Stimulated activated naive CD8-positive, alpha-beta T cell treated with anti-CD3 and anti-CD28 coated beads, Interleukin-15, Interleukin-2, amounts not matched to agents 100 U/mL and 50 U/mL, for 24 hours (primary cell): ENCODE measurements at regions not wholly inside any gene's neighbourhood (a gene's known extent, or its start where the extent isn't known, plus 50 kb on each side); places are given as distances from the start of the nearest gene placed in this dataset.
"Not testable (repeated sequence)": the region's sequence is repeated elsewhere in the genome, so short reads cannot be mapped to it uniquely, and the experiment has no call there.

Experiments
- ATAC-seq: fragments of 150-1000 bp; cut with Tn5 transposase; one replicate; pipeline ENCODE4 v1.10.0; 2021
- DNase-seq: peaks from one replicate; pipeline ENCODE4 v3.0.0; 2021

DNA sequence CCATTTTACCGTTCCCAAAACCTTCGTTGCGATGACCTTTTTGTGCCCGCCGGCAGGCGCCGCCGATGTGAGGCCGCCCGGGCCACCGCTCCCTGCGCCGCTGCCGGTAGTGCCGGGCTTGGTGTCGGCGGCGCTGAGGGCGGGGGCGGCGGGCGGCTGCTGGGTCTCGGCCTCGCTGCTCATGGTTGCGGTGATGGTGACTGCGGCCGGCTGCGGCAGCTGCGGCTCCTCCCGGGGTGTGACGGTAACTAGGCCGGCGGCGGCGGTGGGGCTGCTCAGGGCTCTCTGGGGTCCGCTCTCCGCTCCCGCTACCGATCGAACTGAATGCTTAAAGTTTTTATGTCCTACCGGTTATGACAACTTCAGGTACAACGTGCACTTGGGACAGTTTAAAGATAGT is 472.6 kb upstream of the CCDC196 start:
- not testable (repeated sequence) for DNase-seq, ATAC-seq

DNA sequence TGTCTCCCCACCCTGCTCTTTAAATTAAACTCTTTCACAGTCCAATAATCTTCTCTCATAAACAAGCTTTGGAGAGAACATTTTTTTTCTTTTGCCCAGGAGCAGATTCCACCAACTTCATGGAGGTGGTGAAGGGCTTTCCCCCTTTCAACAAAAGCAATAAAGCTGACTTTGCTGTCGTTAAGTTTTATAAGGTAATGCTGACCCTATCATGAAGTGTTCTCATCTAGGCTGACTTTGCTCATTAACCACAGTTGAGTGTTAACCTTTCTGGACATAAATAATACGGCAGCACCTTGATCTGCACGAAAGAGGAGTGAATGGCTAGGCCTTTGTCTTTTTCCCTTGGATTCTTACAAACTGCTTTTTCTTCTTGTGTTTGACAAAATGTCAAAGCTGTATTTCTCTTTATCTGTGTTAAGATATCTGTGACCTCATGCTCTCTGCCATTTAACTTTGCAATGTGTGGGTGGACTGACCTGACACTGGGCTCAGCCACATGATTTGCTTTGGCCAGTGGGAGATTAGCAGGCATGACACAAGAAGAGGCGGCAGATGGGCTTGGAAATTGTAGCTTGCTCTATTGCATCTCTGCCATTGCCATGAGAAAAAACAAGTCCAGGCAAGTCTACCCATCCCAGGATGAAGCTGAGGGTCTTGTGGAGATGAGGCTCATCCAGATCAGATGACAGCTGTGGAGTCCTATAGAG is 470.9 kb upstream of the CCDC196 start:
- DNase-seq, result no peak
- ATAC-seq, result no peak

DNA sequence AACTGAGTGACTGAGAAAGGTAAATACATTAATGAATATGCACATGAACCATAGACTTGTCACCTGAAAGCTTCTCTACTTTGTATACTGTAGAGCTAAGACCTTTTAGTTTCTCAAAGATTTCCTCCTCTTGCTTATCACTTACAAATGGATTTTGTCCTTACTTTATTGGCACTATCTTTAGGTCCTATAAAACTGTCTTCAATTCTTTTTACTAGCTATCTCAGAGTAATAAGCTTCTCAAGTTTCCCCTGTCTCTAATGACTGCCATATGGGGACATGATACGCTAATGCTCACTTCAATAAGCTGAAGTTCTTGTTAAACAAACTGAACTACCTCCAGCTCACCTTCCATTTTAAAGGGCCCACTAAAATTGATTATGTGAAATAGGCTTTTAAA is 468.2 kb upstream of the CCDC196 start:
- no peak for DNase-seq
- ATAC-seq, result no peak

DNA sequence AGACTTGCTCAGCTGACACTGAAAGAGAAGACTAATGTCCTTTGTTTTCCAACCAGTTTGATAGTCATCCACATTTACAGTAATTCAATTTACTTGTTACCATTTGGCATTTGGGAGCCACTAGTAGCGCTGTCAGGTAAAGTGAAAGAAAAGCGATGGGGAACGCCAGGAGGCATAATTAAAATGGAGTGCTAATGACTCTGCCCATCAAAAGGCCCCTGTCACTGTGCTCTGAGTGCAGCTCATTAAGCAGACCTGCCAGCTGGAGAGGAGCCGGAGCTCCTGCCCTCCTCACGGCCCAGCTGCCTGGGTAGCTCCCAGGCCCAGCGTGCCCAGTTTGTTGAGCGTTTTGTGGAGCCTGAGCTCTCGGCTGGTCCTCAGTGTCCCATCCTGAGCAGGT is 463.6 kb upstream of the CCDC196 start:
- ATAC-seq, result no peak

DNA sequence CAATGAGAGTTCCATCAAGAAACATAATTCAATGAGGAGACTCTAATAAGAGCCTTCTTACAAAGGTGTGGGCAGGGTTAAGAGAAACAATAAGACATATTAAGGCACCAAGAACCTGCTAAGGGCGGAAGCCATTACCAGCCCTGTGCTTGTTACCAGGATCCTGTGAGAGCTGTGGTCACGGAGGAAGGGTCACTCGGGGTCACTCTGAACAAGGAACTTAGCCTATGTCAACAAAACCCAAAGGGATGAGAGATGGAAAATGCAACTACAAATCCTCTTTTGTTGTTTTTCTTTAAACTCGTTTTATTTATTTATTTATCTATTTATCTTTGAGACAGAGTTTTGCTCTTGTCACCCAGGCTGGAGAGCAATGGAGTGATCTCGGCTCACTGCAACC is 460.4 kb upstream of the CCDC196 start:
- ATAC-seq, result no peak

More for the DNA sequence above, 463.6 kb upstream of the CCDC196 start:
- DNase-seq, result no peak

DNA sequence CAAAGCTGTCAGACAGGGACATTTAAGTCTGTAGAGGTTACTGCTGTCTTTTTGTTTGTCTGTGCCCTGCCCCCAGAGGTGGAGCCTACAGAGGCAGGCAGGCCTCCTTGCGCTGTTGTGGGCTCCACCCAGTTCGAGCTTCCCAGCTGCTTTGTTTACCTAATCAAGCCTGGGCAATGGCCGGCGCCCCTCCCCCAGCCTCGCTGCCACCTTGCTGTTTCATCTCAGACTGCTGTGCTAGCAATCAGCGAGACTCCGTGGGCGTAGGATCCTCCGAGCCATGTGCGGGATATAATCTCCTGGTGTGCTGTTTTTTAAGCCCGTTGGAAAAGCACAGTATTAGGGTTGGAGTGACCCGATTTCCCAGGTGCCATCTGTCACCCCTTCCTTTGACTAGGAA is 454.2 kb upstream of the CCDC196 start:
- DNase-seq, ATAC-seq: not testable (repeated sequence)

More for the DNA sequence above, 460.4 kb upstream of the CCDC196 start:
- no peak for DNase-seq

DNA sequence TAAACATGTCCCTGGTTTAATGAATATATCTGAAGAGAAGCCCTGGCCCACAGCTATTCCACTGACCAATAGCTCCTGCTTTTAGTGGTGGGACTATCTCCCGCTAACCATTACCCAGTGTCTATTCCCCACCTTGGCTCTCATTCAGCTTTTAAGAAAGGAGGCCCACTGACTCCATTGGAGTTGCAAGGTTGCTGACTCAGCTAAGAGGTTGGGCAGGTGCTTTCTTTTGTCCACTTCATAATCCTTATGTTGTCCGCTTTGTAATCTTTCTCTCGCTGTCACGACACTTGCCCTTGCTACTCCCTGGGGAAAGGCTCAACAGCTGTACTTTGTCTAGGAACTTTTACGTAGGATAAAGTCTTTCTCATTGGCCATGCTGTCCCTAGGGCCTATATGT is 453.4 kb upstream of the CCDC196 start:
- ATAC-seq (no peak), DNase-seq (no peak)

DNA sequence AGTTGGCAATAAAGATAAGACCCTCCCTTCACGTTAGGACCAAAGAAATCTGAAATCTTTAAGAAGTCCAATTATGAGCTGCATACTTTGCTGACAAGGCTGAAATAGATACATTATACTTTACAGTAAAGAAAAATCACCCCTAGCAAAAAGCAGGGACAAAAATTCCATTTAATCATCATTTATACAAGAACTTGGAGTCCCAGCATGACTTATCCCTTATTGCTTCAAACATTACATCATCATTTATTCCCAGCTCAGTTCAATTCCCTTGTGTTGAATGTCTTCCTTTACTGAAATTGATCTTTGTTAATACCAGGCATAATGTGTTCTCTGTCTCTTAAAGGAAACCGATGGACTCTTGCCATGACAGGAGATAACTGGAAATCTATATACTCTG is 449.6 kb upstream of the CCDC196 start:
- DNase-seq (no peak), ATAC-seq (no peak)

DNA sequence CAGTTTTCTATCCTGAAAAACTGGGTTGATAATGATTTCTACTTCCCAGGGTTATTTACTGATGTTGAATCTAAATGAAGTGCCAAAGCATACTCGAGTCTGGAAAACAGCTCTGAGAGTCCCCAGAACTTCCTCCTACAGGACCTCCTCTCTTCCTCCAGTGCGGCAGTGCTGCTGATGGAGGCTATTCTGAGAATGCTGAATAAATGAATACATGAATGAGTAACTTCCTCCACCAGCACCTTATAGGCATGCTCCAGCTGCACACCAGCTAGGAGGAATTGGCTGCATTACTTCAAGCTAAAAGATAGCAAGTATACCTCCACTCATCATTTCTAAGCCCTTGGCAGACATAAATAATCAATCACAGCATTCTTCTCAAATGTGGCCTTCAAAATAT is 448.8 kb upstream of the CCDC196 start:
- ATAC-seq, result no peak
- no peak for DNase-seq

DNA sequence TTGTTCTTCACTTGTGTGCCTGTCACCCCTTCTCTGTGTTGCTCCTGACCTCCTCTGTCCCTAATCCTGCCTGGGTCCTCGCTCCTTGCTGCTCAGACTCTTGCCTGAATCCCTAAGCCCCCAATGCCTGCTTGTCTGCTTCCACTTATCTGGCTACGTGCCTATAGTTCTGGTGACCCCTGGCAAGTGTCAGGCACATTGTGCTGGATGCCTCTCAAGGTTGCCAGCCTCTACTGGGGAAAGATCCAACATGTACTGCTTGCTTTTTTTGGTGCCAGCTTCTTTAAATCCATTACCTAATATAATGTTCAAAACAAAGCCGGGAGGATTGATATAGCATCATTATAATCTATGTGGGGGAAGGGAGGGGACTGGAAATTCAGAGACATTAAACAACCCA is 448.0 kb upstream of the CCDC196 start:
- ATAC-seq, result no peak

DNA sequence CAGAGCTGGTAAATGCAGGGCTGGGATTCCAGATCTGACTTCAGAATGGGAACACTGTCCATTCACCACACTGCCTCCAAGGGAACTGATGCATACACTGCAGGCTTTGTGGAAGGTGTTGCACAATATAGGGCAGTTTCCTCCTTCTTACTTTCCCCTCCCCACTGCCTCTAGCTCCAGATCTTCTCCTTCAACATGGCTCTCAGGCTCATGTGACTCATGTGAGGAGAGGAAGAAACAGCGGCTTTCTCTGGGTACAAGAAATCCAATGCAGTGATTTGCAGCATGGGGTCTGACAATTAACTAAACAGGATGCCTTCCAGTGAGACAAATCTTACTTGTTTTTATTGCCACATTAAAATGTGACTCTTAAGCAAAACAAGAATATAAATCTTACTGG is 447.6 kb upstream of the CCDC196 start:
- ATAC-seq (no peak), DNase-seq (no peak)

More for the DNA sequence above, 448.0 kb upstream of the CCDC196 start:
- no peak for DNase-seq

DNA sequence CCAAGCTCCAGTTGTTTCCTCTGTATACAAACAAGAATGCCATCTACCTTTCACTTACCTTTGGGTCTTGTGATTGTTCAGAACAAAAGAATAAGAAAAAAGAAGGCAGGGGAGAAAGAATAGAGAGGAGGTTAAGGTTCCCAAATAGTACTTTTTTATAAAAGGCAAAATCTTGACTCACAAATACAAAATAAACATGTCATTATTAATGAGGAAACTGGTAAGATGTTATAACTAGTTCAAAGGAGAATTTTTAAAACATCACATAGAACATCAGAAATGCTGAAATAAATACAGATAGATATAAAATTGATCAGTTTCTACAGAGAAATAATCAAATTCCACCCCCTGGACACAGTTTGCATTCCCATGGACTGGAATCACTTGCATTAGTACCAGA is 446.7 kb upstream of the CCDC196 start:
- ATAC-seq (no peak), DNase-seq (no peak)

DNA sequence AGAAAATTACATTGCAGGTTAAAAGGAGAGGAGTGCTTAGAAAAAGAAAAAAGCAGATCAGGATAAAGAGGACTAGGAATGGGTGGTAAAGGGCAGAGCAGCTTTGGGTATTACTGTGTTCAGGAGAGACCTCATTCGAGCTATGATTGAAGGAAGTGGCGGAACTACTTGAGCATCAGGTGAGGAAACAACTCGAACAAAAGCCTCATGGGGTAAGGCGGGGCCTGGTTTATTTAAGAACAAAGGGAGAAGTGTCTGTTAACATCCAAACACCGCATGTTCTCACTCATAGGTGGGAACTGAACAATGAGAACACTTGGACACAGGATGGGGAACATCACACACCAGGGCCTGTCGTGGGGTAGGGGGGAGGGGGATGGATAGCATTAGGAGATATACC is 444.6 kb upstream of the CCDC196 start:
- DNase-seq (no peak), ATAC-seq (no peak)

DNA sequence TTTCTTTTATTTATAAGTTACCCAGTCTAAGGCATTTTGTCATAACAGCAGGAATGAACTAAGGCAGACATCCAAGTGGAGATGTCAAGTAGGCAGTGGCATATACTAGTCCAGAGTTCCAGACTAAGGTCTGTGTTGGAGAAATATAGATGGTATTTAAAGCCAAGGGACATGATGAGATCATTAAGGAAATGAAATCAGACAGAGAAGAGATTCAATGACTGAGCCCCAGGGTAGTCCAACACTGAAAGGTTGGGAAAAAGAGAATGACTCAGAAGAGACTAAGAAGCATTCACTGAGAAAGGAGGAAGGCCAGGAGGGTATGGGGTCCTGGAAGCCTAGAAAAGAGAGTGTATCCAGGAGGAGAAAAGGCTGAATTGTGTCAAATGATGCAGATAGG is 442.2 kb upstream of the CCDC196 start:
- DNase-seq (no peak), ATAC-seq (no peak)

DNA sequence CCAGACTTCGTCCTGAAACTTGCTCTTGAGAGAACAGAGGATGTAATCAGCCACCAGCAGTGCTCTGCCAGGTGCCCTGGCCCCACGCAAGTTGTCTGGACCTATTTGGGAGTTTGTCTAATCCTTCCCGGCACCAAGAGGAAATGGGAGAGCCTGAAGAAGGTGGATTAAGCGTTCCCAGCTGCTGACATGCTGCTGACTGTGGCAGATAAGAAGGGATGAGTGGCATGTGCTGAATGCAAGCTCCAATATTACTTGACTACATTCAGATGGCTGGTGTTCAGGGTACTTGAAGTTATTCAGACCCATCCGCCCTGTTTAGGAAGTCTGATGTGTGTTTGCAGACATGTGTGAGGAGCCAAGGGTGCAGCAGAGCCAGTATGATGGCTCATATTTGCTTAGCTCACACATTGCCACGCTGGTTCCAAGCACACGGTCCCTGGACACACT is 440.6 kb upstream of the CCDC196 start:
- ATAC-seq (no peak), DNase-seq (no peak)

DNA sequence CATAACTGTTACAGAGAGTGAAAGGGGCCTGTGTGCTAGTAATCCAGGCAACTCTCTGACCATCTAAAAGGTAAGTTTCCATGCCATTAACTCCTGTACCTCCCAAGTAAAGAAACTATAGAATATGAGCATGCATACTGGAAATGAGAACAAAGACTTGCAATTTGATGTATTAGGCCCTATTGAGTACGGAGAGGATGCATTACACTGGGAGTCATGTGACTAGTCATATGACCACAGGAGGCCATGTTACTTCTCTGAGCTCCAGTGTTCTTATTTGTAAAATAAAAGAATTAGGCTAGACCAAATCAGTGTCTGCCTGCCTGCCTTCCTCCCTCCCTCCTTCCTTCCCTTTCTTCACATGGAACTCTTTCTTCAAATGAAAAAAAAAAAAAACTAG is 440.1 kb upstream of the CCDC196 start:
- no peak for ATAC-seq
- no peak for DNase-seq

DNA sequence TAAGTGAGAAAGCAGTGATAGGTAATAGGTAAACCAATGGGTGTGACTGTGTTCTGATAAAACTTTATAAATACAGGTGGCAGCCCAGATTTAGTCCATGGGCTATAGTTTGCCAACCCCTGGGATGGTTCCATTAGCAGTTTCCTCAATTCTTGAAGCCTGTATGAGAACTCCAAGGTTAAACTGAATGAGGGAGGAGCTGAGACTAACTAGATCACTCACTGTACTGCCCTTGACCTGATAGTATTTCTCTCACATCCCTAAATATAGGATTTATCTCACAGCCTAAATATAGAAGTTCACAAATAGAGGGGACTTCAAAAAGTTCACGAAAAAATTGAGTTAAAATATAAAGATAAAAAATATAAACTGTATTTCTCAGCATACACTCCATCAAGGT is 439.6 kb upstream of the CCDC196 start:
- no peak for ATAC-seq
- no peak for DNase-seq

DNA sequence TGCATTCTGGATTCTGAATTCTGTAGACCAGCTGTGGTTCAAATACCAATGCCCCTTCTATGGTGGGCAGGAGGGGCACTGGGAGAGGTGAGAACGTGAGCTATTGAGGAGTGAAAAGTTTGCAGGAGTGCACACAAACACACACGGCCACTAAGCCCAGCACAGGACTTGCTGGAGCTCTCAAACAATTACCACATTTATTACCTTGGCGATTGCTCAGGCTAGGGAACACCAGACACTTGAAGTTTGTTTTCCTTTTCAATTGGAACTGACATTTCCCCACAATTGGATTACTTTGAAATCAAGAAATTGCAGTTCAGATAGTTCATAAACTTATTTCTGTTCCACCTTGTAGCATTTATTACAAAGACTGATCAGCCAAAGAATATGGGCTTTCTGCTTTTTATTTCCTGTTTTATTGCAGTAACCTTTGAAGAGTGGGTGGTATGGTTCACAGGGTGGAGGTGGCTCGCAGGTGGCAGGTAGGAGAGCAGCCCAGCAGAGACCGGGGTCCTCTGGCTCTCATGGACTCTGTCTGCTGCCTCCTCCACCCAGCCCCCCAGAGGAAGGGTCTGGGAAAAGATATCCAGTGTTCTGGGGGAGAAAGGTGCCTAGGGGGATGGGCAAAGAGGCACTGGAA is 429.8 kb upstream of the CCDC196 start:
- ATAC-seq (peak; percentile 19), DNase-seq (no peak)

DNA sequence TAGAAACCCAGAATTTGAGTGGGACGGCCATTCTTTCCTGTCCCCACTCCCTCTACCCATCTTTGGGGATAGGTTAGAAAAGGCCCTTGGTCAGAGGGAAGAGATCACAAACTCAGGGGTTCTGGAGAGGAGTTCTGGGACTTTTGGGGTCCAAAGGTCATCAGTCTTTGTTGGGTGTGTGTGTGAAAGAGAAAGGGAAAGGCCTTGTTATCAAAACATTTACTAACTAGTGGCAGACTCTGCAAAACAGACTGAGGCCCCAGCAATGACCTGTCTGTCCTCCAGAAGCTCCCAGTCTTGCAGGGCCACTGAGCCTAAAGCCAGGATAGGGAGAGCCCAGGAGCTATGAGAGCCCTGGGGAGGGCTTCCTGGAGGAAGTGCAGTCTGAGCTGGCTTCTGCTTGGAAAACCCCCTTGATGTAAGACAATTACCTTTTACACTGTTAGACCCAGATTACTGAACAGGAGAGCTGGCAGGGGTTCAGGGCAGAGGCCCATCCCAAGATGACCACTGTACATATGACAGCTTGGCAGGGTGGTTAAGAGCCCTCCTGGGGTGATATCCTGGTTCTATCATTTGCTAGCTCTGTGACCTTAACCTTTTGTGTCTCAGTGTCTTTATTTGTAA is 429.1 kb upstream of the CCDC196 start:
- ATAC-seq (no peak), DNase-seq (no peak)

DNA sequence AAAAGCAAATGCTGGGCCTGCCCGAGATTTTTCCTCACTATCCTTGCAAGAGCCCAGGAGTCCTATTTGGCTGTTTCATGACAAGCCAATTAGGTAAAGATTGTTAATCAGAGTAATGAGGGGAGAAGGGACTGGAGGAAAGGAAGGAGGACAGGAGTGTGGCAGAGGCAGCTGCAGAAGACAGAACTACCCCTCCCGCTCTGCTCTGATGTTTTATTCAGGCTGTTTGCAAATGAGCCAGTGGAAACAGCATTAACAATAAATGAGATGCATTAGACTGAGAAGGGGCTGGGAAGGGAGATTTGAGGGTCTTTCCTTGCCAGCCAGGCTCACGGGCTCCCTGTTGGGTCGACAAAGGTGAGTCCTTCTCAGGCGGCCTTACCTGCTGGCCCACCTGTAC is 421.0 kb upstream of the CCDC196 start:
- no peak for ATAC-seq

DNA sequence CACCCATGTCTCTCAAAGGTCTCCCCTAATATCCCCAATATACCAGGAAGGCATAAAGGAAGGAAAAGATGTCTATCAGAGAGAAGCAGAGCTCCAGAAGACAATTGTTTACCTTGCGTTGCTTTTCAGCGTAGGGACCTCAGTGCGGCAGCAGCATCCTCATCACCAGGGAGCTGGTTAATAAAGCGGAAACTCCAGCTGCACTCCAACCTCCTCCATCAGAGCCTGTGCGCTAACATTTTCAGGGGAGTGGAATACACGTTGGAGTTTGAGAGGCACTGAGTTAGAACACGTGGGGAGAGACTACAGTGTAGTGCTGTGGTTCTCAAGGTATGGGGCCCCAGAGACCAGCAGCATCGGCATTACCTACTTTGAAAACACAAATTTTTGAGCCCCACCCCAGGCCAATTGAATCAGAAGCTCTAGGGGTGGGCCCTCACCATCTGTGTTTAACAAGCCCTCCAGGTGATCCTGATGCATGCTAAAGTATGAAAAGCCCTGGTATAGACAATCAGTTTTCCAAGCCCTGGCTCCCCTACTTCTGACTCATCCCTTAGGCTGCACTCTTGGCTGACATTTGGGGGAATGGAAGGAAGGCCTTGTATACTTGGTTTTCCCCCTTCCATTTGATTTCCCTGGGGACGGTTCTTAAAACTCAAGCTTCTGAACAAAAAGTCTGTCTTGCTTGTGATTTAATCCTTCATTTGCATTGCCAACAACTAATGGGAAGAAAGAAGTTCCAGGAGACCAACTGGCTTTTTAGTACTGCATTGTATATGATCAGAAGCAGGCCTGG is 419.0 kb upstream of the CCDC196 start:
- no peak for ATAC-seq
- DNase-seq, result no peak

More for the DNA sequence above, 421.0 kb upstream of the CCDC196 start:
- no peak for DNase-seq

DNA sequence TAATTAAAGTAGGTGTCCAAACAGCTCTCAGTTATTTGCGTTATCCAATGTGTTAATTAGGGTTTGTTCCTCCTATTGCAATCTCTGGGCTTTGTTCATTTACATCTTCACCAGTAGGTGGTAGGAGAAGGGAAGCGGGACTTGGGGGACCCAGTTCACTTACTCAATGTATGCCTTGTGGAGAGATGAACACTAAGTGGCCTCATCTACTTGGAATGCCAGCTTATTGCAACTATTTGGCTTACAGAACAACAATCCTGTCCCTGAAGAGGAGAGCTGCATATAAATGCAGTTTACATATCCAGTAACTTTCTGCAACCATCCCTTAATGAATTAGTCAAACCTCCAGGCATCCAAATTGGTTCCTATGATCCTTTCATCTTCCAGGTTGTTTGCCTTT is 417.1 kb upstream of the CCDC196 start:
- no peak for ATAC-seq
- DNase-seq, result no peak
